ENCODE measurements at regions not wholly inside any gene's neighbourhood (a gene's known extent, or its start where the extent isn't known, plus 50 kb on each side); places are given as distances from the start of the nearest gene placed in this dataset.

GRCh38 chr22:49284056-49284784 is 543.5 kb downstream of the BRD1 start:
- H2AFZ ChIP-seq (ENCODE audit: low read length), result no peak overlapping the region
- no peaks in the 10 kb centered on the region for H3K4me1 ChIP-seq (ENCODE audit: insufficient read depth, low read length, poor library complexity, severe bottlenecking)
- no peaks in the 10 kb centered on the region for H3F3A ChIP-seq (ENCODE audit: low read depth)
- H3K9me2 ChIP-seq (replicated peaks; ENCODE audit: low read depth, low read length), result no peaks in the 10 kb centered on the region
- no peak for TF ChIP-seq EZH2phosphoT487 (IDR thresholded peaks at IDR 0.05; ENCODE audit: borderline replicate concordance)
- no peak for TF ChIP-seq CTCF (conservative IDR thresholded peaks at IDR 0.05; ENCODE audit: low read length)
- H3K9me3 ChIP-seq (ENCODE audit: insufficient read depth, low read depth, low read length), result peaks cover 18% of the 10 kb centered on the region; the same call in 1 of the 2 replicates
- H4K20me1 ChIP-seq (ENCODE audit: insufficient read depth, low read length, poor library complexity, severe bottlenecking), result no peaks in the 10 kb centered on the region
- no peaks in the 10 kb centered on the region for H3K36me3 ChIP-seq (ENCODE audit: insufficient read depth, low read length)
- H3K9ac ChIP-seq (ENCODE audit: low read depth, low read length, poor library complexity, severe bottlenecking), result no peak overlapping the region
- H3K79me2 ChIP-seq (ENCODE audit: insufficient read depth, low read length), result no peaks in the 10 kb centered on the region
- H3K4me2 ChIP-seq (ENCODE audit: low read depth, low read length, poor library complexity, severe bottlenecking), result no peak overlapping the region
- no peak overlapping the region for H3K4me3 ChIP-seq (ENCODE audit: low read length, poor library complexity, severe bottlenecking)
- no peaks in the 10 kb centered on the region for H3K27me3 ChIP-seq (ENCODE audit: insufficient read depth, low read length, poor library complexity, severe bottlenecking)

DNA sequence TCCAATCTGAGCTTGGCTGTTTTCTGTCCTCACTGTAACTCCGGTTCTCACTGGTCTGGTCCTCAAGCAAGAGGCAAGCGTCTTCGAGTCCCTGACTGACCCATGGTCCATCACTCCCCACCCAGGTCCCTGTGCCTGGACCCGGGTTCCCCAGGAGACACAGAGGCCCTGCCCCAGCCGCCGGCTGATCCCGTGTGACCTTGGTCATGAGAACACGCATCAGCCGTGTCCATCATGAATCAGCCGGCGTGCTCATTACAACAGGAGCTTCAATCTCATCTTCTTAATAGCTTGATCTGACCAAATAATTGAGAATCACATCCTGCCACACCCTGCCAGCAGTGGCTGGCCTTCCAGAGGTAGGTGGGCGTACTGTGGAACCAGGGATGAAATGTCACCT is 545.1 kb downstream of the BRD1 start:
- no peaks in the 10 kb centered on the region for H3K79me2 ChIP-seq (ENCODE audit: insufficient read depth, low read length)

GRCh38 chr22:49281467-49282340 is 546.0 kb downstream of the BRD1 start:
- Histone ChIP-seq H3K36me3 (ENCODE audit: insufficient read depth, low read length) (no peaks in the 10 kb centered on the region), H3K9ac (ENCODE audit: low read depth, low read length, poor library complexity, severe bottlenecking) (no peak overlapping the region), H3K79me2 (ENCODE audit: insufficient read depth, low read length) (no peaks in the 10 kb centered on the region), H3K4me3 (ENCODE audit: low read length, poor library complexity, severe bottlenecking) (no peak overlapping the region), H3K9me2 (replicated peaks; ENCODE audit: low read depth, low read length) (no peaks in the 10 kb centered on the region), H3K27me3 (ENCODE audit: insufficient read depth, low read length, poor library complexity, severe bottlenecking) (no peaks in the 10 kb centered on the region), H3K4me2 (ENCODE audit: low read depth, low read length, poor library complexity, severe bottlenecking) (no peak overlapping the region), H2AFZ (ENCODE audit: low read length) (no peak overlapping the region), H3F3A (ENCODE audit: low read depth) (no peaks in the 10 kb centered on the region), H3K4me1 (ENCODE audit: insufficient read depth, low read length, poor library complexity, severe bottlenecking) (no peaks in the 10 kb centered on the region), H3K9me3 (ENCODE audit: insufficient read depth, low read depth, low read length) (peaks cover 12% of the 10 kb centered on the region; the same call in 1 of the 2 replicates), H4K20me1 (ENCODE audit: insufficient read depth, low read length, poor library complexity, severe bottlenecking) (no peaks in the 10 kb centered on the region)
- no peak for TF ChIP-seq CTCF (conservative IDR thresholded peaks at IDR 0.05; ENCODE audit: low read length)
- no peak for TF ChIP-seq EZH2phosphoT487 (IDR thresholded peaks at IDR 0.05; ENCODE audit: borderline replicate concordance)

More for the DNA sequence above, 545.1 kb downstream of the BRD1 start:
- Histone ChIP-seq H3K27me3 (ENCODE audit: insufficient read depth, low read length, poor library complexity, severe bottlenecking) (no peaks in the 10 kb centered on the region), H2AFZ (ENCODE audit: low read length) (no peak overlapping the region), H3K9me3 (ENCODE audit: insufficient read depth, low read depth, low read length) (peaks cover 12% of the 10 kb centered on the region; the same call in 1 of the 2 replicates), H3K36me3 (ENCODE audit: insufficient read depth, low read length) (no peaks in the 10 kb centered on the region), H3K4me1 (ENCODE audit: insufficient read depth, low read length, poor library complexity, severe bottlenecking) (no peaks in the 10 kb centered on the region), H3K9ac (ENCODE audit: low read depth, low read length, poor library complexity, severe bottlenecking) (no peak overlapping the region), H3K4me2 (ENCODE audit: low read depth, low read length, poor library complexity, severe bottlenecking) (no peak overlapping the region), H3K9me2 (replicated peaks; ENCODE audit: low read depth, low read length) (no peaks in the 10 kb centered on the region), H4K20me1 (ENCODE audit: insufficient read depth, low read length, poor library complexity, severe bottlenecking) (no peaks in the 10 kb centered on the region), H3F3A (ENCODE audit: low read depth) (no peaks in the 10 kb centered on the region), H3K4me3 (ENCODE audit: low read length, poor library complexity, severe bottlenecking) (no peak overlapping the region)
- TF ChIP-seq CTCF (conservative IDR thresholded peaks at IDR 0.05; ENCODE audit: low read length) (no peak), EZH2phosphoT487 (IDR thresholded peaks at IDR 0.05; ENCODE audit: borderline replicate concordance) (no peak)
